A673 (cell line): ENCODE measurements at regions not wholly inside any gene's neighbourhood (a gene's known extent, or its start where the extent isn't known, plus 50 kb on each side); places are given as distances from the start of the nearest gene placed in this dataset.

Experiments
- BruUV-seq: library from RNA; stranded (reverse); fragments of 400-500 nt; replicated peaks from 2 replicates; lab custom pipeline; 2021; lab: Mats Ljungman, UMichigan
- CTCF ChIA-PET: fragments of 300-600 bp; sonication (Branson Sonifier 250); formaldehyde crosslinking; loops from one replicate; lab custom pipeline; 2022; ENCODE audit warnings: antibody characterized with exemption; lab: Charles Lee
- POLR2A ChIA-PET: fragments of 300-600 bp; sonication (Branson Sonifier 250); formaldehyde crosslinking; loops from one replicate; lab custom pipeline; 2022; ENCODE audit warnings: antibody characterized with exemption; ENCODE audit not compliant: low non-redundant PET; lab: Charles Lee
- DNase-seq: peaks from one replicate; pipeline ENCODE4 v3.0.0-alpha.2; 2015; ENCODE audit warnings: low spot score
- H3K27ac ChIP-seq: fragments of 200-600 bp; sonication (generic); 2 replicates; pipeline ENCODE4 v1.5.1; 2016; ENCODE audit warnings: mixed run types, low read depth, mild to moderate bottlenecking, mixed read lengths, antibody characterized with exemption, low read length; ENCODE audit not compliant: poor library complexity, severe bottlenecking
- H3K27me3 ChIP-seq: fragments of 200-600 bp; sonication (generic); replicated peaks from 2 replicates; pipeline ENCODE4 v1.6.1; 2017; ENCODE audit warnings: mixed run types, low read depth, mild to moderate bottlenecking, mixed read lengths, antibody characterized with exemption, low read length; ENCODE audit not compliant: insufficient read depth, poor library complexity
- H3K36me3 ChIP-seq: fragments of 200-600 bp; sonication (generic); 2 replicates; pipeline ENCODE4 v1.6.1; 2016; ENCODE audit warnings: mixed run types, mild to moderate bottlenecking, mixed read lengths, antibody characterized with exemption, low read length; ENCODE audit not compliant: insufficient read depth, poor library complexity, severe bottlenecking
- H3K4me1 ChIP-seq: fragments of 200-600 bp; sonication (generic); 2 replicates; pipeline ENCODE4 v1.6.1; 2017; ENCODE audit warnings: mixed run types, mild to moderate bottlenecking, mixed read lengths, antibody characterized with exemption, low read length; ENCODE audit not compliant: insufficient read depth, poor library complexity, severe bottlenecking
- H3K4me3 ChIP-seq: fragments of 200-600 bp; sonication (generic); 2 replicates; pipeline ENCODE4 v1.5.1; 2016; ENCODE audit warnings: low read depth, mixed run types, mild to moderate bottlenecking, mixed read lengths, low read length; ENCODE audit not compliant: poor library complexity, severe bottlenecking
- H3K9me3 ChIP-seq: fragments of 200-600 bp; sonication (generic); 2 replicates; pipeline ENCODE4 v1.6.1; 2016; ENCODE audit warnings: mixed run types, low read depth, mild to moderate bottlenecking, mixed read lengths, antibody characterized with exemption, low read length; ENCODE audit not compliant: poor library complexity, severe bottlenecking
- EZH2 ChIP-seq: fragments of 200-600 bp; sonication (generic); IDR thresholded peaks from 2 replicates; pipeline ENCODE4 v1.6.1; 2017; ENCODE audit warnings: borderline replicate concordance, low read depth, mild to moderate bottlenecking, mixed read lengths, antibody characterized with exemption, low read length; ENCODE audit not compliant: poor library complexity, severe bottlenecking
- intact Hi-C: fragments of 100-400 bp; cut with micrococcal nuclease; formaldehyde crosslinking; loops from one replicate; pipeline ENCODE4 v1.10.0; 2022; ENCODE audit not compliant: unreplicated experiment
- TF ChIP-seq, protein P1 (sequence below): fragments of 300-800, 200-600 bp; sonication (generic); conservative IDR thresholded peaks from 2 replicates; pipeline ENCODE4 v1.5.1; 2017; ENCODE audit warnings: low read depth, mild to moderate bottlenecking, antibody characterized with exemption, low read length, moderate library complexity, mixed read lengths

- ChIA-PET CTCF (interaction anchor here (0.5 kb wide), 1 partner anchor 16 kb away, joined by 5 read pairs; no protein-coding TSS in a partner anchor), POLR2A (interaction anchor here (0.6 kb wide), 1 partner anchor 1259 kb away, joined by 3 read pairs; no protein-coding TSS in a partner anchor)
- Histone ChIP-seq H3K4me1 (no peaks in the 10 kb centered on the region), H3K36me3 (no peaks in the 10 kb centered on the region), H3K27ac (no peak overlapping the region), H3K4me3 (no peak overlapping the region), H3K27me3 (no peaks in the 10 kb centered on the region), H3K9me3 (no peaks in the 10 kb centered on the region)
- intact Hi-C loops = no loop called here
- BruUV-seq = no TSS peak
- DNase-seq = no peak
- no peak for TF ChIP-seq EZH2
- TF ChIP-seq, protein P1, sequence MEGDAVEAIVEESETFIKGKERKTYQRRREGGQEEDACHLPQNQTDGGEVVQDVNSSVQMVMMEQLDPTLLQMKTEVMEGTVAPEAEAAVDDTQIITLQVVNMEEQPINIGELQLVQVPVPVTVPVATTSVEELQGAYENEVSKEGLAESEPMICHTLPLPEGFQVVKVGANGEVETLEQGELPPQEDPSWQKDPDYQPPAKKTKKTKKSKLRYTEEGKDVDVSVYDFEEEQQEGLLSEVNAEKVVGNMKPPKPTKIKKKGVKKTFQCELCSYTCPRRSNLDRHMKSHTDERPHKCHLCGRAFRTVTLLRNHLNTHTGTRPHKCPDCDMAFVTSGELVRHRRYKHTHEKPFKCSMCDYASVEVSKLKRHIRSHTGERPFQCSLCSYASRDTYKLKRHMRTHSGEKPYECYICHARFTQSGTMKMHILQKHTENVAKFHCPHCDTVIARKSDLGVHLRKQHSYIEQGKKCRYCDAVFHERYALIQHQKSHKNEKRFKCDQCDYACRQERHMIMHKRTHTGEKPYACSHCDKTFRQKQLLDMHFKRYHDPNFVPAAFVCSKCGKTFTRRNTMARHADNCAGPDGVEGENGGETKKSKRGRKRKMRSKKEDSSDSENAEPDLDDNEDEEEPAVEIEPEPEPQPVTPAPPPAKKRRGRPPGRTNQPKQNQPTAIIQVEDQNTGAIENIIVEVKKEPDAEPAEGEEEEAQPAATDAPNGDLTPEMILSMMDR = no peak
These were observed 196.7 kb downstream of the FOXO1 start for GRCh38 chr13:40469581-40470310.

- Histone ChIP-seq H3K4me1 (no peaks in the 10 kb centered on the region), H3K4me3 (no peak overlapping the region), H3K9me3 (no peaks in the 10 kb centered on the region), H3K27me3 (no peaks in the 10 kb centered on the region), H3K36me3 (no peaks in the 10 kb centered on the region), H3K27ac (no peak overlapping the region)
- BruUV-seq = no TSS peak
- CTCF ChIA-PET = no interaction called here
- TF ChIP-seq, protein P1 = no peak
- TF ChIP-seq EZH2 = no peak
- DNase-seq = no peak
- POLR2A ChIA-PET = no interaction called here
- intact Hi-C loops = no loop called here
These were observed 195.8 kb downstream of the FOXO1 start for GRCh38 chr13:40470660-40471059.

- POLR2A ChIA-PET = no interaction called here
- Histone ChIP-seq H3K27ac (no peak overlapping the region), H3K4me3 (no peak overlapping the region), H3K4me1 (no peaks in the 10 kb centered on the region), H3K9me3 (no peaks in the 10 kb centered on the region), H3K36me3 (no peaks in the 10 kb centered on the region), H3K27me3 (no peaks in the 10 kb centered on the region)
- CTCF ChIA-PET = no interaction called here
- intact Hi-C loops = no loop called here
- DNase-seq = no peak
- no TSS peak for BruUV-seq
- TF ChIP-seq EZH2 = no peak
- TF ChIP-seq, protein P1 = no peak
These were observed 195.4 kb downstream of the FOXO1 start for GRCh38 chr13:40471076-40471475.
